DND-41 (cell line): ENCODE measurements at regions not wholly inside any gene's neighbourhood (a gene's known extent, or its start where the extent isn't known, plus 50 kb on each side); places are given as distances from the start of the nearest gene placed in this dataset.

Experiments used
- ATAC-seq: fragments of 200-7000 bp; cut with Tn5 transposase; 3 replicates; pipeline ENCODE4 v1.9.1; 2021; ENCODE audit warnings: low read depth; ENCODE audit not compliant: insufficient read depth
- DNase-seq: peaks from one replicate; pipeline ENCODE4 v3.0.0-alpha.2; 2020
- H2AFZ ChIP-seq: 2 replicates; pipeline ENCODE4 v1.6.0; 2012; ENCODE audit warnings: low read depth, low read length
- H3K27ac ChIP-seq: 2 replicates; pipeline ENCODE4 v1.5.1; 2012; ENCODE audit warnings: low read length, inconsistent platforms
- H3K27me3 ChIP-seq: fragments of 200-600 bp; sonication (generic); 2 replicates; pipeline ENCODE4 v1.6.0; 2012; ENCODE audit warnings: low read length, mild to moderate bottlenecking, inconsistent platforms; ENCODE audit not compliant: insufficient read depth, poor library complexity
- H3K36me3 ChIP-seq: 2 replicates; pipeline ENCODE4 v1.5.1; 2012; ENCODE audit warnings: low read length, inconsistent platforms; ENCODE audit not compliant: insufficient read depth
- H3K4me1 ChIP-seq: 2 replicates; pipeline ENCODE4 v1.5.1; 2012; ENCODE audit warnings: mild to moderate bottlenecking, low read length; ENCODE audit not compliant: insufficient read depth
- H3K4me2 ChIP-seq: 2 replicates; pipeline ENCODE4 v1.6.0; 2012; ENCODE audit warnings: mild to moderate bottlenecking, moderate library complexity, low read length, inconsistent platforms; ENCODE audit not compliant: insufficient read depth
- H3K4me3 ChIP-seq, 2 experiments: fragments of 200-600 bp in 1 of 2; shearing (Covaris generic) in 1 of 2; 2 replicates each; pipeline ENCODE4 v1.5.1; 2012 to 2016; ENCODE audit warnings: inconsistent platforms in 2 of 2, low read length in 2 of 2, mild to moderate bottlenecking in 2 of 2, low read depth in 1 of 2, moderate library complexity in 1 of 2
- H3K79me2 ChIP-seq: 2 replicates; pipeline ENCODE4 v1.6.0; 2012; ENCODE audit warnings: low read length, inconsistent platforms; ENCODE audit not compliant: insufficient read depth
- H3K9ac ChIP-seq: 2 replicates; pipeline ENCODE4 v1.6.0; 2012; ENCODE audit warnings: low read depth, mild to moderate bottlenecking, inconsistent platforms, low read length, moderate library complexity
- H3K9me3 ChIP-seq: 2 replicates; pipeline ENCODE4 v1.5.1; 2012; ENCODE audit warnings: low read length, moderate library complexity, mild to moderate bottlenecking, inconsistent platforms; ENCODE audit not compliant: insufficient read depth, severe bottlenecking
- H4K20me1 ChIP-seq: 2 replicates; pipeline ENCODE4 v1.6.0; 2012; ENCODE audit warnings: low read length; ENCODE audit not compliant: insufficient read depth
- CTCF ChIP-seq: IDR thresholded peaks from 2 replicates; pipeline ENCODE4 v1.5.1; 2012; ENCODE audit warnings: borderline replicate concordance, low read length, moderate library complexity, mild to moderate bottlenecking; ENCODE audit not compliant: poor library complexity, severe bottlenecking; ENCODE audit errors: extremely low read depth
- EZH2 ChIP-seq: IDR thresholded peaks from 3 replicates; pipeline ENCODE4 v1.6.1; 2012; ENCODE audit warnings: borderline replicate concordance, low read depth, mild to moderate bottlenecking, moderate library complexity, low read length, inconsistent platforms; ENCODE audit not compliant: severe bottlenecking

- no peak for ATAC-seq
- Histone ChIP-seq H3K36me3 (no peaks in the 10 kb centered on the region), H3K4me2 (no peak overlapping the region), H3K4me3 (no peak overlapping the region), H3K9ac (no peak overlapping the region), H3K4me1 (no peaks in the 10 kb centered on the region), H3K9me3 (no peaks in the 10 kb centered on the region), H3K27me3 (no peaks in the 10 kb centered on the region), H4K20me1 (no peaks in the 10 kb centered on the region), H3K27ac (no peak overlapping the region), H2AFZ (no peak overlapping the region), H3K79me2 (no peaks in the 10 kb centered on the region)
- no peak for TF ChIP-seq EZH2
- no peak for TF ChIP-seq CTCF
- DNase-seq: no peak
Measured at GRCh38 chr12:20188930-20189653, 179.2 kb upstream of the PDE3A start.

DNA sequence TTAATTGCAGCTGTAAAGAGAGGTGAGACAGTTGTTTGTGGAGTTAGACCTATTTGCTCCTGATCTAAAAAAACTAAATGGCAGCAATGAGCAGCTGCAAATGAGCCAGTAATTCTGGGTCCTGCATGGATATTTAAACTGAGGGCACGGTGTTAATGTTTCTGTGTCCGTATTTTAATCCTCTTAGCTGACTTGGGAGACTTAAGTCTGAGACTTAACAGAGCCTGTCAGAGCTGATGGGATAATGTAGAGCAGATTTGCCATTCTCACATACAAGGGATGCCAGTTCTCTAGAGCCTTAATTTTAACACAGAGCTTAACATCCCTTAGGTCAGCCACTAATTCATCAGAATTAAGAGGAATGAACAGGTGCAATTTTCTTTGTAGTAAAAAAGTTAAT is 178.6 kb upstream of the PDE3A start:
- Histone ChIP-seq H3K4me1 (no peaks in the 10 kb centered on the region), H3K27ac (no peak overlapping the region), H2AFZ (no peak overlapping the region), H3K27me3 (no peaks in the 10 kb centered on the region), H3K9me3 (no peaks in the 10 kb centered on the region), H3K9ac (no peak overlapping the region), H4K20me1 (no peaks in the 10 kb centered on the region), H3K79me2 (no peaks in the 10 kb centered on the region), H3K4me2 (no peak overlapping the region), H3K4me3 (no peak overlapping the region), H3K36me3 (no peaks in the 10 kb centered on the region)
- DNase-seq: no peak
- TF ChIP-seq EZH2 (no peak), CTCF (no peak)
- ATAC-seq: no peak

- Histone ChIP-seq H3K79me2 (no peaks in the 10 kb centered on the region), H3K4me2 (no peak overlapping the region), H3K4me3 (no peak overlapping the region), H3K27ac (no peak overlapping the region), H3K9me3 (no peaks in the 10 kb centered on the region), H3K4me1 (no peaks in the 10 kb centered on the region), H4K20me1 (no peaks in the 10 kb centered on the region), H2AFZ (no peak overlapping the region), H3K36me3 (no peaks in the 10 kb centered on the region), H3K9ac (no peak overlapping the region), H3K27me3 (no peaks in the 10 kb centered on the region)
- TF ChIP-seq EZH2 (no peak), CTCF (no peak)
- DNase-seq (no peak), ATAC-seq (no peak)
Measured at GRCh38 chr12:20194171-20194570, 174.2 kb upstream of the PDE3A start.
